ENCODE measurements at regions not wholly inside any gene's neighbourhood (a gene's known extent, or its start where the extent isn't known, plus 50 kb on each side); places are given as distances from the start of the nearest gene placed in this dataset.
A peak's percentile ranks its signal among the peaks of the same experiment; 100 is the strongest.
"Not testable (repeated sequence)": the region's sequence is repeated elsewhere in the genome, so short reads cannot be mapped to it uniquely, and the experiment has no call there.

- H3K4me1 ChIP-seq (ENCODE audit: control insufficient read depth in 2 of 3, insufficient read depth in 2 of 3, low read depth in 1 of 3, low read length in 3 of 3); H3K4me3 ChIP-seq (ENCODE audit: low read length in 3 of 3); H3K9ac ChIP-seq (ENCODE audit: low read length in 3 of 3); FAIRE-seq; intact Hi-C loops (cut with DNase I); H3K9me3 ChIP-seq (ENCODE audit: control insufficient read depth in 2 of 3, insufficient read depth in 1 of 3, low read length in 3 of 3); H3K27ac ChIP-seq (ENCODE audit: low read depth in 2 of 2, low read length in 2 of 2); DNase-seq; H3K27me3 ChIP-seq (ENCODE audit: control insufficient read depth, insufficient read depth, low read length); H3K36me3 ChIP-seq (ENCODE audit: control insufficient read depth in 2 of 3, insufficient read depth in 3 of 3, low read length in 3 of 3): not testable (repeated sequence)
These were observed 562.0 kb upstream of the TPTE start for GRCh38 chr21:9959220-9959964.

- H3K9ac ChIP-seq (ENCODE audit: low read length in 3 of 3); H3K36me3 ChIP-seq (ENCODE audit: control insufficient read depth in 2 of 3, insufficient read depth in 3 of 3, low read length in 3 of 3); intact Hi-C loops (cut with DNase I); DNase-seq; H3K27ac ChIP-seq (ENCODE audit: low read depth in 2 of 2, low read length in 2 of 2); H3K4me1 ChIP-seq (ENCODE audit: control insufficient read depth in 2 of 3, insufficient read depth in 2 of 3, low read depth in 1 of 3, low read length in 3 of 3); H3K27me3 ChIP-seq (ENCODE audit: control insufficient read depth, insufficient read depth, low read length); H3K9me3 ChIP-seq (ENCODE audit: control insufficient read depth in 2 of 3, insufficient read depth in 1 of 3, low read length in 3 of 3); FAIRE-seq; H3K4me3 ChIP-seq (ENCODE audit: low read length in 3 of 3): not testable (repeated sequence)
These were observed 552.0 kb upstream of the TPTE start for GRCh38 chr21:9969399-9969798.

- H3K9me3 ChIP-seq (ENCODE audit: control insufficient read depth in 2 of 3, insufficient read depth in 1 of 3, low read length in 3 of 3); H3K27me3 ChIP-seq (ENCODE audit: control insufficient read depth, insufficient read depth, low read length); H3K9ac ChIP-seq (ENCODE audit: low read length in 3 of 3); intact Hi-C loops (cut with DNase I); FAIRE-seq; H3K4me1 ChIP-seq (ENCODE audit: control insufficient read depth in 2 of 3, insufficient read depth in 2 of 3, low read depth in 1 of 3, low read length in 3 of 3); H3K27ac ChIP-seq (ENCODE audit: low read depth in 2 of 2, low read length in 2 of 2); H3K36me3 ChIP-seq (ENCODE audit: control insufficient read depth in 2 of 3, insufficient read depth in 3 of 3, low read length in 3 of 3); H3K4me3 ChIP-seq (ENCODE audit: low read length in 3 of 3); DNase-seq: not testable (repeated sequence)
These were observed 549.4 kb upstream of the TPTE start for GRCh38 chr21:9972018-9972417.

- H3K4me3 ChIP-seq (ENCODE audit: low read length in 3 of 3); H3K4me1 ChIP-seq (ENCODE audit: control insufficient read depth in 2 of 3, insufficient read depth in 2 of 3, low read depth in 1 of 3, low read length in 3 of 3); H3K27me3 ChIP-seq (ENCODE audit: control insufficient read depth, insufficient read depth, low read length); intact Hi-C loops (cut with DNase I); H3K9me3 ChIP-seq (ENCODE audit: control insufficient read depth in 2 of 3, insufficient read depth in 1 of 3, low read length in 3 of 3); H3K36me3 ChIP-seq (ENCODE audit: control insufficient read depth in 2 of 3, insufficient read depth in 3 of 3, low read length in 3 of 3); DNase-seq; FAIRE-seq; H3K9ac ChIP-seq (ENCODE audit: low read length in 3 of 3); H3K27ac ChIP-seq (ENCODE audit: low read depth in 2 of 2, low read length in 2 of 2): not testable (repeated sequence)
These were observed 543.0 kb upstream of the TPTE start for GRCh38 chr21:9978371-9978770.

GRCh38 chr21:9997507-9997906 is 523.9 kb upstream of the TPTE start:
- FAIRE-seq; H3K4me3 ChIP-seq (ENCODE audit: low read length in 3 of 3); H3K27ac ChIP-seq (ENCODE audit: low read depth in 2 of 2, low read length in 2 of 2); intact Hi-C loops (cut with DNase I); H3K36me3 ChIP-seq (ENCODE audit: control insufficient read depth in 2 of 3, insufficient read depth in 3 of 3, low read length in 3 of 3); H3K9ac ChIP-seq (ENCODE audit: low read length in 3 of 3); H3K4me1 ChIP-seq (ENCODE audit: control insufficient read depth in 2 of 3, insufficient read depth in 2 of 3, low read depth in 1 of 3, low read length in 3 of 3); H3K9me3 ChIP-seq (ENCODE audit: control insufficient read depth in 2 of 3, insufficient read depth in 1 of 3, low read length in 3 of 3); H3K27me3 ChIP-seq (ENCODE audit: control insufficient read depth, insufficient read depth, low read length): not testable (repeated sequence)
- peak in 1 of 5 donors; percentile 34 for DNase-seq

- intact Hi-C loops (cut with DNase I); FAIRE-seq; DNase-seq: not testable (repeated sequence)
These were observed 518.5 kb upstream of the TPTE start for GRCh38 chr21:10002762-10003313.

GRCh38 chr21:10005791-10006190 is 515.6 kb upstream of the TPTE start:
- FAIRE-seq; DNase-seq; H3K9me3 ChIP-seq (ENCODE audit: control insufficient read depth in 2 of 3, insufficient read depth in 1 of 3, low read length in 3 of 3); H3K4me3 ChIP-seq (ENCODE audit: low read length in 3 of 3); H3K27ac ChIP-seq (ENCODE audit: low read depth in 2 of 2, low read length in 2 of 2); H3K27me3 ChIP-seq (ENCODE audit: control insufficient read depth, insufficient read depth, low read length); H3K4me1 ChIP-seq (ENCODE audit: control insufficient read depth in 2 of 3, insufficient read depth in 2 of 3, low read depth in 1 of 3, low read length in 3 of 3); intact Hi-C loops (cut with DNase I); H3K36me3 ChIP-seq (ENCODE audit: control insufficient read depth in 2 of 3, insufficient read depth in 3 of 3, low read length in 3 of 3); H3K9ac ChIP-seq (ENCODE audit: low read length in 3 of 3): not testable (repeated sequence)

More at GRCh38 chr21:10002762-10003313, 518.5 kb upstream of the TPTE start:
- not testable (repeated sequence) for H3K27me3 ChIP-seq (ENCODE audit: control insufficient read depth, insufficient read depth, low read length); H3K4me1 ChIP-seq (ENCODE audit: control insufficient read depth in 2 of 3, insufficient read depth in 2 of 3, low read depth in 1 of 3, low read length in 3 of 3); H3K9ac ChIP-seq (ENCODE audit: low read length in 3 of 3); H3K27ac ChIP-seq (ENCODE audit: low read depth in 2 of 2, low read length in 2 of 2); H3K36me3 ChIP-seq (ENCODE audit: control insufficient read depth in 2 of 3, insufficient read depth in 3 of 3, low read length in 3 of 3); H3K4me3 ChIP-seq (ENCODE audit: low read length in 3 of 3); H3K9me3 ChIP-seq (ENCODE audit: control insufficient read depth in 2 of 3, insufficient read depth in 1 of 3, low read length in 3 of 3)

- intact Hi-C loops (cut with DNase I); FAIRE-seq: not testable (repeated sequence)
These were observed 504.4 kb upstream of the TPTE start for GRCh38 chr21:10016991-10017390.

More at GRCh38 chr21:10016991-10017390, 504.4 kb upstream of the TPTE start:
- H3K9ac ChIP-seq (ENCODE audit: low read length in 3 of 3); H3K36me3 ChIP-seq (ENCODE audit: control insufficient read depth in 2 of 3, insufficient read depth in 3 of 3, low read length in 3 of 3); H3K27me3 ChIP-seq (ENCODE audit: control insufficient read depth, insufficient read depth, low read length); H3K4me1 ChIP-seq (ENCODE audit: control insufficient read depth in 2 of 3, insufficient read depth in 2 of 3, low read depth in 1 of 3, low read length in 3 of 3); H3K4me3 ChIP-seq (ENCODE audit: low read length in 3 of 3); DNase-seq; H3K9me3 ChIP-seq (ENCODE audit: control insufficient read depth in 2 of 3, insufficient read depth in 1 of 3, low read length in 3 of 3); H3K27ac ChIP-seq (ENCODE audit: low read depth in 2 of 2, low read length in 2 of 2): not testable (repeated sequence)
